H9 (cell line): ENCODE measurements at regions not wholly inside any gene's neighbourhood (a gene's known extent, or its start where the extent isn't known, plus 50 kb on each side); places are given as distances from the start of the nearest gene placed in this dataset.

Experiments used
- DNase-seq: peaks from one replicate; pipeline ENCODE4 v3.0.0-alpha.2; 2017
- H2AFZ ChIP-seq: one replicate; pipeline ENCODE4 v1.6.1; 2013; ENCODE audit warnings: mild to moderate bottlenecking, low read length, control low read depth, moderate library complexity
- H2AK5ac ChIP-seq: 2 replicates; pipeline ENCODE4 v1.6.1; 2013; ENCODE audit warnings: low read length, control low read depth, mixed read lengths; ENCODE audit not compliant: insufficient read length
- H2BK120ac ChIP-seq: one replicate; pipeline ENCODE4 v1.6.1; 2013; ENCODE audit warnings: low read depth, mild to moderate bottlenecking, low read length, control low read depth, inconsistent platforms; ENCODE audit not compliant: poor library complexity, severe bottlenecking
- H2BK12ac ChIP-seq: 2 replicates; pipeline ENCODE4 v1.6.1; 2013; ENCODE audit warnings: low read length, control low read depth, mixed read lengths, low read depth; ENCODE audit not compliant: insufficient read length
- H2BK15ac ChIP-seq: 2 replicates; pipeline ENCODE4 v1.6.1; 2013; ENCODE audit warnings: low read depth, low read length, control low read depth
- H2BK20ac ChIP-seq: one replicate; pipeline ENCODE4 v1.6.1; 2013; ENCODE audit warnings: low read depth, mild to moderate bottlenecking, low read length, control low read depth, inconsistent platforms; ENCODE audit not compliant: poor library complexity, severe bottlenecking
- H2BK5ac ChIP-seq: 2 replicates; pipeline ENCODE4 v1.6.1; 2013; ENCODE audit warnings: low read length, control low read depth, mixed read lengths; ENCODE audit not compliant: insufficient read length
- H3K14ac ChIP-seq: 2 replicates; pipeline ENCODE4 v1.6.1; 2013; ENCODE audit warnings: low read length, control low read depth; ENCODE audit not compliant: insufficient read depth
- H3K18ac ChIP-seq: 2 replicates; pipeline ENCODE4 v1.6.1; 2013; ENCODE audit warnings: low read depth, mild to moderate bottlenecking, mixed read lengths, low read length, control low read depth; ENCODE audit not compliant: insufficient read length
- H3K23ac ChIP-seq: 2 replicates; pipeline ENCODE4 v1.6.1; 2013; ENCODE audit warnings: low read length, control low read depth, mixed read lengths, low read depth; ENCODE audit not compliant: insufficient read length
- H3K23me2 ChIP-seq: 2 replicates; pipeline ENCODE4 v1.6.1; 2013; ENCODE audit warnings: low read depth, mild to moderate bottlenecking, mixed read lengths, low read length, control low read depth; ENCODE audit not compliant: insufficient read length, poor library complexity, severe bottlenecking
- H3K27ac ChIP-seq: 2 replicates; pipeline ENCODE4 v1.5.1; 2013; ENCODE audit warnings: low read length, control low read depth, mixed read lengths, low read depth; ENCODE audit not compliant: insufficient read length
- H3K27me3 ChIP-seq: 2 replicates; pipeline ENCODE4 v1.6.1; 2013; ENCODE audit warnings: low read length, control low read depth, inconsistent platforms; ENCODE audit not compliant: insufficient read depth
- H3K4ac ChIP-seq: 2 replicates; pipeline ENCODE4 v1.6.1; 2013; ENCODE audit warnings: low read depth, mild to moderate bottlenecking, control low read depth, inconsistent platforms, low read length, moderate library complexity
- H3K4me1 ChIP-seq: 2 replicates; pipeline ENCODE4 v1.6.1; 2013; ENCODE audit warnings: low read length, control low read depth, inconsistent platforms; ENCODE audit not compliant: insufficient read depth
- H3K4me2 ChIP-seq: 2 replicates; pipeline ENCODE4 v1.6.1; 2013; ENCODE audit warnings: low read length, control low read depth, mixed read lengths; ENCODE audit not compliant: insufficient read length, insufficient read depth
- H3K56ac ChIP-seq: 2 replicates; pipeline ENCODE4 v1.6.1; 2013; ENCODE audit warnings: low read depth, mild to moderate bottlenecking, mixed read lengths, low read length, control low read depth; ENCODE audit not compliant: insufficient read length
- H3K79me1 ChIP-seq: 2 replicates; pipeline ENCODE4 v1.6.1; 2013; ENCODE audit warnings: low read depth, mild to moderate bottlenecking, moderate library complexity, low read length, control low read depth, inconsistent platforms; ENCODE audit not compliant: insufficient read depth, poor library complexity, severe bottlenecking
- H3K79me2 ChIP-seq: 2 replicates; pipeline ENCODE4 v1.6.1; 2013; ENCODE audit warnings: low read length, control low read depth, inconsistent platforms; ENCODE audit not compliant: insufficient read depth
- H3K9ac ChIP-seq: 2 replicates; pipeline ENCODE4 v1.6.1; 2013; ENCODE audit warnings: low read length, control low read depth, mixed read lengths; ENCODE audit not compliant: insufficient read length; ENCODE audit errors: extremely low read depth
- H3K9me3 ChIP-seq: one replicate; pipeline ENCODE4 v1.6.1; 2013; ENCODE audit warnings: low read depth, low read length, inconsistent platforms; ENCODE audit not compliant: control insufficient read depth
- H3T11ph ChIP-seq: one replicate; pipeline ENCODE4 v1.6.1; 2013; ENCODE audit warnings: mild to moderate bottlenecking, low read length, control low read depth, inconsistent platforms
- H4K20me1 ChIP-seq: one replicate; pipeline ENCODE4 v1.6.1; 2013; ENCODE audit not compliant: control insufficient read depth, insufficient read length, insufficient read depth
- H4K5ac ChIP-seq: 2 replicates; pipeline ENCODE4 v1.6.1; 2013; ENCODE audit warnings: low read depth, mild to moderate bottlenecking, mixed read lengths, low read length, control low read depth; ENCODE audit not compliant: insufficient read length
- H4K8ac ChIP-seq: replicated peaks from 2 replicates; pipeline ENCODE4 v1.6.1; 2013; ENCODE audit warnings: low read length, control low read depth, mixed read lengths, low read depth; ENCODE audit not compliant: insufficient read length
- H4K91ac ChIP-seq: 2 replicates; pipeline ENCODE4 v1.6.1; 2013; ENCODE audit warnings: low read depth, mild to moderate bottlenecking, moderate library complexity, mixed read lengths, low read length, control low read depth; ENCODE audit not compliant: insufficient read length
- H3K27ac Mint-ChIP-seq, 3 experiments: 2 replicates in 2 of 3; 3 replicates in 1 of 3; pipeline ENCODE4 v1.8.0; 2020 to 2021; ENCODE audit warnings: mixed read lengths in 3 of 3, mild to moderate bottlenecking in 1 of 3, moderate library complexity in 1 of 3
- H3K27me3 Mint-ChIP-seq: 2 replicates; pipeline ENCODE4 v1.8.0; 2021; ENCODE audit warnings: low read depth, mild to moderate bottlenecking, moderate library complexity, mixed read lengths
- H3K36me3 Mint-ChIP-seq, 3 experiments: 2 replicates in 2 of 3; 3 replicates in 1 of 3; pipeline ENCODE4 v1.8.0; 2020 to 2021; ENCODE audit warnings: low read depth in 3 of 3, mixed read lengths in 3 of 3; ENCODE audit not compliant: insufficient read depth in 1 of 3
- H3K4me1 Mint-ChIP-seq, 2 experiments: 2 replicates each; pipeline ENCODE4 v1.8.0; 2020; ENCODE audit warnings: mixed read lengths in 2 of 2
- H3K4me3 Mint-ChIP-seq, 2 experiments: 2 replicates in 1 of 2; 3 replicates in 1 of 2; pipeline ENCODE4 v1.8.0; 2020 to 2021; ENCODE audit warnings: mild to moderate bottlenecking in 2 of 2, mixed read lengths in 2 of 2, moderate library complexity in 1 of 2
- H3K9me3 Mint-ChIP-seq, 2 experiments: 2 replicates in 1 of 2; 3 replicates in 1 of 2; pipeline ENCODE4 v1.8.0; 2020; ENCODE audit warnings: mild to moderate bottlenecking in 2 of 2, mixed read lengths in 2 of 2, moderate library complexity in 1 of 2
- WGBS: extraction: QIAGEN DNeasy Blood & Tissue Kit; methylation state at CpG from one replicate; pipeline ENCODE4 v1.1.7; 2013; ENCODE audit warnings: missing lambda C conversion rate, low lambda C conversion rate, mixed read lengths; ENCODE audit not compliant: insufficient read length; ENCODE audit errors: extremely low coverage; 5-methylcytosine and 5-hydroxymethylcytosine counted together
- TF ChIP-seq, protein P1 (sequence below): fragments of 200-600 bp; sonication (generic); conservative IDR thresholded peaks from 3 replicates; pipeline ENCODE4 v1.8.0; 2021; ENCODE audit warnings: antibody characterized with exemption, mild to moderate bottlenecking

- no peak overlapping the region for H2BK12ac ChIP-seq
- no peaks in the 10 kb centered on the region for H3K79me2 ChIP-seq
- no CpG with 5 or more reads among the region's 5 CpGs for WGBS
- no peaks in the 10 kb centered on the region for H3K9me3 ChIP-seq
- no peaks in the 10 kb centered on the region for H3K27me3 ChIP-seq
- no peak overlapping the region for H2BK5ac ChIP-seq
- H3K4me1 Mint-ChIP-seq: no peaks in the 10 kb centered on the region
- TF ChIP-seq, protein P1, sequence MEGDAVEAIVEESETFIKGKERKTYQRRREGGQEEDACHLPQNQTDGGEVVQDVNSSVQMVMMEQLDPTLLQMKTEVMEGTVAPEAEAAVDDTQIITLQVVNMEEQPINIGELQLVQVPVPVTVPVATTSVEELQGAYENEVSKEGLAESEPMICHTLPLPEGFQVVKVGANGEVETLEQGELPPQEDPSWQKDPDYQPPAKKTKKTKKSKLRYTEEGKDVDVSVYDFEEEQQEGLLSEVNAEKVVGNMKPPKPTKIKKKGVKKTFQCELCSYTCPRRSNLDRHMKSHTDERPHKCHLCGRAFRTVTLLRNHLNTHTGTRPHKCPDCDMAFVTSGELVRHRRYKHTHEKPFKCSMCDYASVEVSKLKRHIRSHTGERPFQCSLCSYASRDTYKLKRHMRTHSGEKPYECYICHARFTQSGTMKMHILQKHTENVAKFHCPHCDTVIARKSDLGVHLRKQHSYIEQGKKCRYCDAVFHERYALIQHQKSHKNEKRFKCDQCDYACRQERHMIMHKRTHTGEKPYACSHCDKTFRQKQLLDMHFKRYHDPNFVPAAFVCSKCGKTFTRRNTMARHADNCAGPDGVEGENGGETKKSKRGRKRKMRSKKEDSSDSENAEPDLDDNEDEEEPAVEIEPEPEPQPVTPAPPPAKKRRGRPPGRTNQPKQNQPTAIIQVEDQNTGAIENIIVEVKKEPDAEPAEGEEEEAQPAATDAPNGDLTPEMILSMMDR: no peak
- H3K9ac ChIP-seq: no peak overlapping the region
- H4K91ac ChIP-seq: no peak overlapping the region
- H3K79me1 ChIP-seq: no peaks in the 10 kb centered on the region
- H3K36me3 Mint-ChIP-seq: no peaks in the 10 kb centered on the region
- H3K23ac ChIP-seq: no peak overlapping the region
- H3K4me2 ChIP-seq: no peak overlapping the region
- H3K4me3 Mint-ChIP-seq: no peak overlapping the region
- no peak overlapping the region for H3K4ac ChIP-seq
- H3K18ac ChIP-seq: no peak overlapping the region
- H4K8ac ChIP-seq: no peak overlapping the region
- H2BK15ac ChIP-seq: no peak overlapping the region
- no peak overlapping the region for H2BK20ac ChIP-seq
- H3K27ac Mint-ChIP-seq: no peak overlapping the region
- H2AFZ ChIP-seq: no peak overlapping the region
- H3K14ac ChIP-seq: no peak overlapping the region
- H3K4me1 ChIP-seq: no peaks in the 10 kb centered on the region
- no peak overlapping the region for H2AK5ac ChIP-seq
- H3K56ac ChIP-seq: no peak overlapping the region
- DNase-seq: no peak
- H3K23me2 ChIP-seq: no peaks in the 10 kb centered on the region
- H3K9me3 Mint-ChIP-seq: no peaks in the 10 kb centered on the region
- peaks cover 2% of the 10 kb centered on the region for H3K27me3 Mint-ChIP-seq
- H4K20me1 ChIP-seq: no peaks in the 10 kb centered on the region
- H4K5ac ChIP-seq: no peak overlapping the region
- H3K27ac ChIP-seq: no peak overlapping the region
- no peak overlapping the region for H2BK120ac ChIP-seq
- no peak overlapping the region for H3T11ph ChIP-seq
Measured at GRCh38 chr3:159249472-159250174, 447.8 kb downstream of the MFSD1 start.
